ENCODE measurements at regions not wholly inside any gene's neighbourhood (a gene's known extent, or its start where the extent isn't known, plus 50 kb on each side); places are given as distances from the start of the nearest gene placed in this dataset.

DNA sequence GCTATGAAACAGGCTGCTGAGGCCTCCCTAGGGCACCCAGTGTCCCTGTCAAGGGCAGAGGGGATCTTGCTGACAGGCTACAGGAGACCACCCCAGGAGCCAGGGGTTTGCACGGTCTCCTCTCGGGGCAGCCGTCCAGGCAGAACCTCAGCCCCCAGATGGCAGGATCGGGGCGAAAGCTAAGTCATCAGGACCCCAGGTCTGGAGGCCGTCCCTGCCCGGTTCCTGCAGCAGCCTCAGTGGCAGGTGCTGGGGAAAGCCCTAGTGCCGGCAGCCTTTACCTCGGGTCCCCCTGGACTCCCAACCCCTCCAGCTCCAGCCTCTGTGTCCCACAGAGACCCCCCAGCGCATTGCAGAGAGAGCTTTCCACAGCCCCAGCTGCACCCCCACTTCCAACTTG is 103.8 kb upstream of the C14orf180 start:
- no peak overlapping the region for H2AFZ ChIP-seq
- H3K4me1 ChIP-seq (ENCODE audit: insufficient read depth) = no peaks in the 10 kb centered on the region
- no peak overlapping the region for H3K27ac ChIP-seq
- no peaks in the 10 kb centered on the region for H3K36me3 ChIP-seq (replicated peaks; ENCODE audit: insufficient read depth, low read depth)
- H3K9me2 ChIP-seq (replicated peaks; ENCODE audit: insufficient read depth) = no peaks in the 10 kb centered on the region
- no peak for DNase-seq (ENCODE audit: low spot score)
- no peaks in the 10 kb centered on the region for H3K9me3 ChIP-seq (ENCODE audit: low read depth)
- no peaks in the 10 kb centered on the region for H3K27me3 ChIP-seq
- 91% methylated on average over 10 of the region's 10 CpGs for WGBS (ENCODE audit: low lambda C conversion rate, missing lambda C conversion rate)
- TF ChIP-seq EZH2 (IDR thresholded peaks at IDR 0.05; ENCODE audit: borderline replicate concordance) (no peak), EZH2phosphoT487 (IDR thresholded peaks at IDR 0.05; ENCODE audit: low read depth, severe bottlenecking, unreplicated experiment) (no peak)
- TF ChIP-seq, protein P1, sequence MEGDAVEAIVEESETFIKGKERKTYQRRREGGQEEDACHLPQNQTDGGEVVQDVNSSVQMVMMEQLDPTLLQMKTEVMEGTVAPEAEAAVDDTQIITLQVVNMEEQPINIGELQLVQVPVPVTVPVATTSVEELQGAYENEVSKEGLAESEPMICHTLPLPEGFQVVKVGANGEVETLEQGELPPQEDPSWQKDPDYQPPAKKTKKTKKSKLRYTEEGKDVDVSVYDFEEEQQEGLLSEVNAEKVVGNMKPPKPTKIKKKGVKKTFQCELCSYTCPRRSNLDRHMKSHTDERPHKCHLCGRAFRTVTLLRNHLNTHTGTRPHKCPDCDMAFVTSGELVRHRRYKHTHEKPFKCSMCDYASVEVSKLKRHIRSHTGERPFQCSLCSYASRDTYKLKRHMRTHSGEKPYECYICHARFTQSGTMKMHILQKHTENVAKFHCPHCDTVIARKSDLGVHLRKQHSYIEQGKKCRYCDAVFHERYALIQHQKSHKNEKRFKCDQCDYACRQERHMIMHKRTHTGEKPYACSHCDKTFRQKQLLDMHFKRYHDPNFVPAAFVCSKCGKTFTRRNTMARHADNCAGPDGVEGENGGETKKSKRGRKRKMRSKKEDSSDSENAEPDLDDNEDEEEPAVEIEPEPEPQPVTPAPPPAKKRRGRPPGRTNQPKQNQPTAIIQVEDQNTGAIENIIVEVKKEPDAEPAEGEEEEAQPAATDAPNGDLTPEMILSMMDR (IDR thresholded peaks at IDR 0.05; ENCODE audit: poor library complexity) = no peak
- H3K4me2 ChIP-seq = no peak overlapping the region
- H4K20me1 ChIP-seq (ENCODE audit: insufficient read depth, poor library complexity, severe bottlenecking) = no peaks in the 10 kb centered on the region
- H3K4me3 ChIP-seq = no peak overlapping the region
- H3K79me2 ChIP-seq = no peaks in the 10 kb centered on the region

DNA sequence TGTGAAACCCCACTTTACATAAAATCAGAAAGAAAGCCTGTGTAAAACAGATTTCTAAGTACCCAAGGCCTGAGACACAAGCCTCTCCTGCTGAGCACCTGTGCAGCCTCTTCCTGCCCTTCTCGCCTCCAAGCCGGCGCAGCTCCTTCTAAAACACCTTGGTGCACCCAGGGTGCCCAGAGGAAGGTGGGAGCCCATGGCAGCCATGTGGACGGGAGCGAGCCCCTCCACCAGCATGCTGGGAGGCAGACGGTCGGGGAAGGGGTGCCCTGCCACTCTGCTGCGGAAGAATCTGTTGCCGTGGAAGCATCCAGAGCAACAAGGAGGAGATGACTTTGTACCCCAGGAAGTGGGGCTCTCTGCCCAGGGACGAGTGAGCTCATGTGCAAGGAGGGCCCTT is 103.1 kb upstream of the C14orf180 start:
- no peaks in the 10 kb centered on the region for H3K9me3 ChIP-seq (ENCODE audit: low read depth)
- no peaks in the 10 kb centered on the region for H3K79me2 ChIP-seq
- no peaks in the 10 kb centered on the region for H3K4me1 ChIP-seq (ENCODE audit: insufficient read depth)
- no peaks in the 10 kb centered on the region for H4K20me1 ChIP-seq (ENCODE audit: insufficient read depth, poor library complexity, severe bottlenecking)
- no peak overlapping the region for H2AFZ ChIP-seq
- H3K9me2 ChIP-seq (replicated peaks; ENCODE audit: insufficient read depth) = no peaks in the 10 kb centered on the region
- H3K4me3 ChIP-seq = no peak overlapping the region
- H3K27me3 ChIP-seq = no peaks in the 10 kb centered on the region
- no peaks in the 10 kb centered on the region for H3K36me3 ChIP-seq (replicated peaks; ENCODE audit: insufficient read depth, low read depth)
- no peak overlapping the region for H3K27ac ChIP-seq
- 92% methylated on average over 10 of the region's 10 CpGs for WGBS (ENCODE audit: low lambda C conversion rate, missing lambda C conversion rate)
- no peak for DNase-seq (ENCODE audit: low spot score)
- TF ChIP-seq EZH2phosphoT487 (IDR thresholded peaks at IDR 0.05; ENCODE audit: low read depth, severe bottlenecking, unreplicated experiment) (no peak), EZH2 (IDR thresholded peaks at IDR 0.05; ENCODE audit: borderline replicate concordance) (no peak)
- TF ChIP-seq, protein P1 (IDR thresholded peaks at IDR 0.05; ENCODE audit: poor library complexity) = no peak
- no peak overlapping the region for H3K4me2 ChIP-seq

DNA sequence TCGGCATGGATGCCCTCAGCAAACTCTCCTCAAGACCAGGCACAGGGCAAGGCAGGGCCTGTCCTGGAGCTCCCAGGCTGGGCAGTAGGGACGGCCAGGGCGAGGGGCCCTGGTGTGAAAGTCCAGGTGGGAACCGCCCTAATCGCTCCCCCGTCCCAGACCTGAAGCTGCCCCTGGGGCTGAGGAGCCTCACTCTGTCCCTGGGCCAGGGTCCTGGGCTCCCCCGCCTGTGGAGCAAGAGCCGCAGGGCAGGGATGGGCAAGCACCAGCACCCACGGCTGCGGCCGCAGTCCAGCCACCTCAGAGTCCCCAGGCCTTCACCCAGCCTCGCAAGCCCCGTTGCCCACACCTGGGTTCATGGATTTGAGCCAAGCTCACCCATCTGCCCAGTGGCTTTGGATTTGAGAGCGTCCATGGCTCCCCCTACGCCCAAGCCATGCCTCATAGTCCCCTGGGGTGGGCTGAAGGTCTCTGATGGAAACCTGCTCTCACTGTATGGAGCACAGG is 102.4 kb upstream of the C14orf180 start:
- H3K4me3 ChIP-seq = no peak overlapping the region
- no peaks in the 10 kb centered on the region for H3K27me3 ChIP-seq
- TF ChIP-seq, protein P1 (IDR thresholded peaks at IDR 0.05; ENCODE audit: poor library complexity) = no peak
- TF ChIP-seq EZH2phosphoT487 (IDR thresholded peaks at IDR 0.05; ENCODE audit: low read depth, severe bottlenecking, unreplicated experiment) = no peak
- TF ChIP-seq EZH2 (IDR thresholded peaks at IDR 0.05; ENCODE audit: borderline replicate concordance) = no peak
- 92% methylated on average over 15 of the region's 15 CpGs for WGBS (ENCODE audit: low lambda C conversion rate, missing lambda C conversion rate)
- no peak for DNase-seq (ENCODE audit: low spot score)
- H3K9me2 ChIP-seq (replicated peaks; ENCODE audit: insufficient read depth) = no peaks in the 10 kb centered on the region
- H3K4me2 ChIP-seq = no peak overlapping the region
- H3K27ac ChIP-seq = no peak overlapping the region
- no peaks in the 10 kb centered on the region for H3K4me1 ChIP-seq (ENCODE audit: insufficient read depth)
- no peaks in the 10 kb centered on the region for H3K79me2 ChIP-seq
- no peaks in the 10 kb centered on the region for H3K36me3 ChIP-seq (replicated peaks; ENCODE audit: insufficient read depth, low read depth)
- H4K20me1 ChIP-seq (ENCODE audit: insufficient read depth, poor library complexity, severe bottlenecking) = no peaks in the 10 kb centered on the region
- no peaks in the 10 kb centered on the region for H3K9me3 ChIP-seq (ENCODE audit: low read depth)
- H2AFZ ChIP-seq = no peak overlapping the region
